GM12878 (cell line): ENCODE measurements at regions not wholly inside any gene's neighbourhood (a gene's known extent, or its start where the extent isn't known, plus 50 kb on each side); places are given as distances from the start of the nearest gene placed in this dataset.

Experiments used
- ATAC-seq: fragments of 200-7000 bp; cut with Tn5 transposase; 3 replicates; pipeline ENCODE4 v1.9.1; 2020; ENCODE audit warnings: mild to moderate bottlenecking, moderate library complexity
- BruUV-seq: library from RNA; stranded (reverse); fragments of 400-500 nt; replicated peaks from 2 replicates; lab custom pipeline; 2021; lab: Mats Ljungman, UMichigan
- CTCF ChIA-PET: fragments of 300-600 bp; sonication (Branson Sonifier 250); formaldehyde crosslinking; extraction: SDS; loops from one replicate; lab custom pipeline; 2021; ENCODE audit warnings: inconsistent platforms; lab: Yijun Ruan, JAX
- POLR2A ChIA-PET: fragments of 350-600 bp; formaldehyde crosslinking; extraction: SDS; loops from one replicate; lab custom pipeline; 2021; ENCODE audit warnings: inconsistent platforms; lab: Charles Lee
- RAD21 ChIA-PET: fragments of 300-600 bp; sonication (Branson Sonifier 250); formaldehyde crosslinking; loops from one replicate; lab custom pipeline; 2023; ENCODE audit warnings: antibody characterized with exemption; ENCODE audit not compliant: unreplicated experiment; lab: Charles Lee
- SMC1A ChIA-PET: fragments of 300-600 bp; sonication (Branson Sonifier 250); formaldehyde crosslinking; loops from one replicate; lab custom pipeline; 2023; ENCODE audit not compliant: unreplicated experiment, uncharacterized antibody; lab: Charles Lee
- DNase-seq: peaks from one replicate; pipeline ENCODE4 v3.0.0-alpha.2; 2011; ENCODE audit warnings: low read depth, low spot score
- FAIRE-seq: peaks from 3 replicates; lab custom pipeline; 2011; peaks lifted over from hg19 to GRCh38; lab: Jason Lieb, UNC
- H2AFZ ChIP-seq: 2 replicates; pipeline ENCODE4 v1.6.0; 2011; ENCODE audit warnings: low read depth, low read length, control low read depth; ENCODE audit not compliant: control insufficient read depth
- H3K27ac ChIP-seq: 2 replicates; pipeline ENCODE4 v1.5.1; 2011; ENCODE audit warnings: control low read depth; ENCODE audit not compliant: control insufficient read depth, insufficient read depth
- H3K27me3 ChIP-seq, 2 experiments: replicated peaks in 1 of 2; 2 replicates each; pipeline versions ENCODE4 v1.6.0 to v1.6.1; 2011; ENCODE audit warnings: low read length in 1 of 2; ENCODE audit not compliant: control insufficient read depth in 2 of 2, insufficient read depth in 2 of 2
- H3K36me3 ChIP-seq, 2 experiments: 2 replicates each; pipeline ENCODE4 v1.5.1; 2011; ENCODE audit warnings: low read length in 1 of 2; ENCODE audit not compliant: control insufficient read depth in 2 of 2, insufficient read depth in 2 of 2
- H3K4me1 ChIP-seq: 2 replicates; pipeline ENCODE4 v1.6.1; 2011; ENCODE audit warnings: mild to moderate bottlenecking, low read length, moderate library complexity, mixed read lengths; ENCODE audit not compliant: control insufficient read depth, insufficient read depth
- H3K4me2 ChIP-seq: 2 replicates; pipeline ENCODE4 v1.6.0; 2011; ENCODE audit warnings: control low read depth; ENCODE audit not compliant: control insufficient read depth, insufficient read depth
- H3K4me3 ChIP-seq: fragments of 200-600 bp; sonication (generic); 2 replicates; pipeline ENCODE4 v1.5.1; 2016
- H3K79me2 ChIP-seq: 2 replicates; pipeline ENCODE4 v1.6.0; 2011; ENCODE audit warnings: low read length; ENCODE audit not compliant: control insufficient read depth, insufficient read depth
- H3K9ac ChIP-seq: 2 replicates; pipeline ENCODE4 v1.8.0; 2011; ENCODE audit warnings: low read length, control low read depth, mixed read lengths; ENCODE audit not compliant: control insufficient read depth, insufficient read depth
- H3K9me3 ChIP-seq: replicated peaks from 3 replicates; pipeline ENCODE4 v1.5.1; 2011; ENCODE audit warnings: mild to moderate bottlenecking, low read length; ENCODE audit not compliant: control insufficient read depth, insufficient read depth
- H4K20me1 ChIP-seq: 2 replicates; pipeline ENCODE4 v1.6.0; 2011; ENCODE audit not compliant: control insufficient read depth, insufficient read depth
- BACH1 ChIP-seq: fragments of 450-650 bp; IDR thresholded peaks from 2 replicates; pipeline ENCODE4 v1.6.1; 2017; ENCODE audit warnings: mild to moderate bottlenecking, borderline replicate concordance
- SREBF1 ChIP-seq: IDR thresholded peaks from 2 replicates; pipeline ENCODE4 v1.6.1; 2012; ENCODE audit warnings: mild to moderate bottlenecking, low read length
- WGBS: methylation state at CpG from one replicate; pipeline ENCODE4 v1.1.6; 2016; ENCODE audit warnings: low lambda C conversion rate; ENCODE audit not compliant: insufficient replicate concordance, insufficient coverage; ENCODE audit errors: missing lambda C conversion rate; 5-methylcytosine and 5-hydroxymethylcytosine counted together
- in situ Hi-C: fragments of 300-500 bp; cut with MboI; formaldehyde crosslinking; loops from 9 replicates; pipeline ENCODE4 v1.14.3; 2018; ENCODE audit warnings: mixed read lengths
- intact Hi-C: fragments of 100-400 bp; cut with micrococcal nuclease; formaldehyde crosslinking; loops from one replicate; pipeline ENCODE4 v1.14.2; 2022; ENCODE audit not compliant: unreplicated experiment
- TF ChIP-seq, protein P1 (sequence below): IDR thresholded peaks from 2 replicates; pipeline ENCODE4 v1.6.1; 2012; ENCODE audit warnings: low read depth, low read length, improper control_type of control experiment
- TF ChIP-seq, protein P2 (sequence below): IDR thresholded peaks from 2 replicates; pipeline ENCODE4 v1.6.1; 2012; ENCODE audit warnings: mild to moderate bottlenecking, low read depth, low read length

DNA sequence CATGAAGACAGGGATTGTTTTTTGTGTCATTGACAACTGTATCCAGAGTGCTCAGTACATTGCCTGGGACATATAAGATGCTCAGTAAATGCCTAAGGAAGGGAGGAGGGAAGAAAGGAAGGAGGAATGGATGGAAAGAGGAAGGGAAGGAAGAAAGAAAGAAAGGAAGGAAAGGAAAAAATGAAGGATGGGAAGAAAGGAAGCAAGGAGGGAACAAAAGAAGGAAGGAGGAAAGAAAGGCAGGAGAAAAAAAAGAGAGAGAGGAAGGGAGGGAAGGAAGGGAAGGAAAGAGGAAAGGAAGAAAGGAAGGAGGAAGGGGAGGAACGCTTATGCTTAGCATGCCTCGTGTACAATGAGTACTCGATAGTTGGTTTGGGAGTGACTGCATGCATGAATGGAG lies 514.7 kb downstream of the RPS24 start:
- no TSS peak for BruUV-seq
- ChIA-PET SMC1A (no interaction called here), RAD21 (no interaction called here), CTCF (no interaction called here), POLR2A (no interaction called here)
- Histone ChIP-seq H4K20me1 (no peaks in the 10 kb centered on the region), H3K9ac (no peak overlapping the region), H2AFZ (no peak overlapping the region), H3K9me3 (no peaks in the 10 kb centered on the region), H3K4me3 (no peak overlapping the region), H3K36me3 (no peaks in the 10 kb centered on the region), H3K79me2 (no peaks in the 10 kb centered on the region)
- ATAC-seq (no peak), FAIRE-seq (no peak), DNase-seq (no peak)
- in situ Hi-C loops = no loop called here
- WGBS = 42% methylated on average over 3 of the region's 3 CpGs
- TF ChIP-seq, protein P1, sequence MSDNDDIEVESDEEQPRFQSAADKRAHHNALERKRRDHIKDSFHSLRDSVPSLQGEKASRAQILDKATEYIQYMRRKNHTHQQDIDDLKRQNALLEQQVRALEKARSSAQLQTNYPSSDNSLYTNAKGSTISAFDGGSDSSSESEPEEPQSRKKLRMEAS = no peak
- TF ChIP-seq, protein P2, sequence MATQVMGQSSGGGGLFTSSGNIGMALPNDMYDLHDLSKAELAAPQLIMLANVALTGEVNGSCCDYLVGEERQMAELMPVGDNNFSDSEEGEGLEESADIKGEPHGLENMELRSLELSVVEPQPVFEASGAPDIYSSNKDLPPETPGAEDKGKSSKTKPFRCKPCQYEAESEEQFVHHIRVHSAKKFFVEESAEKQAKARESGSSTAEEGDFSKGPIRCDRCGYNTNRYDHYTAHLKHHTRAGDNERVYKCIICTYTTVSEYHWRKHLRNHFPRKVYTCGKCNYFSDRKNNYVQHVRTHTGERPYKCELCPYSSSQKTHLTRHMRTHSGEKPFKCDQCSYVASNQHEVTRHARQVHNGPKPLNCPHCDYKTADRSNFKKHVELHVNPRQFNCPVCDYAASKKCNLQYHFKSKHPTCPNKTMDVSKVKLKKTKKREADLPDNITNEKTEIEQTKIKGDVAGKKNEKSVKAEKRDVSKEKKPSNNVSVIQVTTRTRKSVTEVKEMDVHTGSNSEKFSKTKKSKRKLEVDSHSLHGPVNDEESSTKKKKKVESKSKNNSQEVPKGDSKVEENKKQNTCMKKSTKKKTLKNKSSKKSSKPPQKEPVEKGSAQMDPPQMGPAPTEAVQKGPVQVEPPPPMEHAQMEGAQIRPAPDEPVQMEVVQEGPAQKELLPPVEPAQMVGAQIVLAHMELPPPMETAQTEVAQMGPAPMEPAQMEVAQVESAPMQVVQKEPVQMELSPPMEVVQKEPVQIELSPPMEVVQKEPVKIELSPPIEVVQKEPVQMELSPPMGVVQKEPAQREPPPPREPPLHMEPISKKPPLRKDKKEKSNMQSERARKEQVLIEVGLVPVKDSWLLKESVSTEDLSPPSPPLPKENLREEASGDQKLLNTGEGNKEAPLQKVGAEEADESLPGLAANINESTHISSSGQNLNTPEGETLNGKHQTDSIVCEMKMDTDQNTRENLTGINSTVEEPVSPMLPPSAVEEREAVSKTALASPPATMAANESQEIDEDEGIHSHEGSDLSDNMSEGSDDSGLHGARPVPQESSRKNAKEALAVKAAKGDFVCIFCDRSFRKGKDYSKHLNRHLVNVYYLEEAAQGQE = no peak
- TF ChIP-seq SREBF1 (no peak), BACH1 (no peak)
- TF ChIP-seq, all 136 proteins: peak for 0
- intact Hi-C loops = no loop called here
- Histone ChIP-seq H3K4me2 (no peak overlapping the region), H3K4me1 (no peaks in the 10 kb centered on the region), H3K27me3 (no peaks in the 10 kb centered on the region; a peak in 2 of 4 replicates), H3K27ac (no peak overlapping the region)
